Fibroblast of the aortic adventitia (primary cell): ENCODE measurements at regions not wholly inside any gene's neighbourhood (a gene's known extent, or its start where the extent isn't known, plus 50 kb on each side); places are given as distances from the start of the nearest gene placed in this dataset.
A peak's percentile ranks its signal among the peaks of the same experiment; 100 is the strongest.

Experiments used
- DNase-seq: peaks from one replicate; pipeline ENCODE4 v3.0.0-alpha.2; 2010; ENCODE audit warnings: low read depth
- H3K4me3 ChIP-seq: 2 replicates; pipeline ENCODE4 v1.5.1; 2011; ENCODE audit warnings: low read depth, mild to moderate bottlenecking, control low read depth, low read length, moderate library complexity
- TF ChIP-seq, protein P1 (sequence below): IDR thresholded peaks from 2 replicates; pipeline ENCODE4 v1.5.1; 2011; ENCODE audit warnings: mild to moderate bottlenecking, low read length, control low read depth, inconsistent platforms; ENCODE audit not compliant: insufficient read depth

DNA sequence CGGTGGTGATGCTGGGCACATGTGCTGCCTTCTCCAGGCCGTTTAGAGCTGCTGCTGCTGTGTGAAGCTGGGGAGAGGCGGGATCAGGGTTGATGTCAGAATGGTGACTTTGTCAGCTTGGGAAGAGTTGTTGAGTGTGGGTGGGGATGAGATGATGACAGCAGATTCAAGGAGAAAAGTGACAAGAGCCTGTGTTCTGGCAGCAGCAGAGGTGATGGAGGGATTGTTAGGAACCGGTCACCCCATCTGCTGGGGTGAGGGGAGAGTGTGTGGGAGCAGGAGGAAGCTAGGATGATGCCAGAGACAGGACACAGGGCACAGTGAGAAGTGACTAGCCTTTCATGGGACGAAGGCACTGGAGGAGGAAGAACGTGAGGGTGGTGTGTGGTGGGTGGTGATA lies 345.5 kb downstream of the RNF144A start:
- TF ChIP-seq, protein P1, sequence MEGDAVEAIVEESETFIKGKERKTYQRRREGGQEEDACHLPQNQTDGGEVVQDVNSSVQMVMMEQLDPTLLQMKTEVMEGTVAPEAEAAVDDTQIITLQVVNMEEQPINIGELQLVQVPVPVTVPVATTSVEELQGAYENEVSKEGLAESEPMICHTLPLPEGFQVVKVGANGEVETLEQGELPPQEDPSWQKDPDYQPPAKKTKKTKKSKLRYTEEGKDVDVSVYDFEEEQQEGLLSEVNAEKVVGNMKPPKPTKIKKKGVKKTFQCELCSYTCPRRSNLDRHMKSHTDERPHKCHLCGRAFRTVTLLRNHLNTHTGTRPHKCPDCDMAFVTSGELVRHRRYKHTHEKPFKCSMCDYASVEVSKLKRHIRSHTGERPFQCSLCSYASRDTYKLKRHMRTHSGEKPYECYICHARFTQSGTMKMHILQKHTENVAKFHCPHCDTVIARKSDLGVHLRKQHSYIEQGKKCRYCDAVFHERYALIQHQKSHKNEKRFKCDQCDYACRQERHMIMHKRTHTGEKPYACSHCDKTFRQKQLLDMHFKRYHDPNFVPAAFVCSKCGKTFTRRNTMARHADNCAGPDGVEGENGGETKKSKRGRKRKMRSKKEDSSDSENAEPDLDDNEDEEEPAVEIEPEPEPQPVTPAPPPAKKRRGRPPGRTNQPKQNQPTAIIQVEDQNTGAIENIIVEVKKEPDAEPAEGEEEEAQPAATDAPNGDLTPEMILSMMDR: no peak
- no peak overlapping the region for H3K4me3 ChIP-seq

DNA sequence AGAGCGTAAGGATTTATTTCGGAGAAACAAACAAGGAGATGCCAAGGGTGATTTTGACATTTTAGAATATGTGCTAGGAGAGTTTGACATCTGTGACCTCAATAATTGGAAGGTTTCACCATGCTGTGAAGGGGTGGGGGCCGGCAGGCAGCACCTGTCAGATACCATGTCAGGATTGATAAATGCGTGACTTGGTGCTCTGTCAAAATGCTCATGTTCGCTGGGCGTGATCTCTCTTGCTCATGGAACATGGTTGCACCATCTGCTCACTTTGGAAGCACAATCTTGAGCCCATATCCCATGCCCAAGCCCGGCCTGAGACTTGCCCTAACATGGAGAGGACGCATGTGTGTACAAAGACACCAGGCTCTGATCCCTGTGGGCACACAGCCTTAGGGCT lies 347.6 kb downstream of the RNF144A start:
- H3K4me3 ChIP-seq: no peak overlapping the region
- TF ChIP-seq, protein P1: no peak
- DNase-seq: no peak

More for the DNA sequence above, 345.5 kb downstream of the RNF144A start:
- DNase-seq: no peak

GRCh38 chr2:7265286-7265685 lies 348.1 kb downstream of the RNF144A start:
- TF ChIP-seq, protein P1: no peak
- no peak for DNase-seq
- H3K4me3 ChIP-seq: no peak overlapping the region

- DNase-seq: no peak
- TF ChIP-seq, protein P1: no peak
- H3K4me3 ChIP-seq: no peak overlapping the region
Measured at GRCh38 chr2:7269106-7269643, 352.0 kb downstream of the RNF144A start.

- no peak for DNase-seq
- no peak overlapping the region for H3K4me3 ChIP-seq
- TF ChIP-seq, protein P1: no peak
Measured at GRCh38 chr2:7270011-7270431, 352.8 kb downstream of the RNF144A start.

- H3K4me3 ChIP-seq: no peak overlapping the region
- TF ChIP-seq, protein P1: no peak
- DNase-seq: peak; percentile 25
Measured at GRCh38 chr2:7272210-7272609, 355.0 kb downstream of the RNF144A start.

DNA sequence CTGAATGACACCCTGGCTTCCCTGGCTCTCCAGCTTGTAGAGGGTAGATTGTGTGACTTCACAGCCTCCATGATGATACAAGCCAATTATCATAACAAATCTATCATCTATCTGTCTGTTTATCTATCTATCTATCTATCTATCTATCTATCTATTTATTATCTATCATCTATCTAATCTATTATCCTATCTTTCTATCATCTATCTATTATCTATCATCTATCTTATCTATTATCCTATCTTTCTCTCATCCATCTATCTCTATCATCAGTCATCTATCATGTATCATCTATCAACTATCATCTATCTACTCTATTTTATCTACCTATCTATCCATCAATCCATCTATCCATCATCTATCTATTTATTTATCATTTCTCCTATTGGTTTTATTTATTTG lies 361.8 kb downstream of the RNF144A start:
- TF ChIP-seq, protein P1: no peak

More for the DNA sequence above, 361.8 kb downstream of the RNF144A start:
- no peak for DNase-seq
- no peak overlapping the region for H3K4me3 ChIP-seq
